ENCODE measurements at regions not wholly inside any gene's neighbourhood (a gene's known extent, or its start where the extent isn't known, plus 50 kb on each side); places are given as distances from the start of the nearest gene placed in this dataset.

GRCh38 chr22:49019737-49020713 is 807.6 kb downstream of the BRD1 start:
- Histone ChIP-seq H3K4me1 (ENCODE audit: control insufficient read depth, insufficient read depth, low read length) (no peaks in the 10 kb centered on the region), H3K4me3 (ENCODE audit: low read depth, low read length) (no peak overlapping the region), H3K27ac (ENCODE audit: extremely low read depth, low read depth, low read length) (no peak overlapping the region), H3K9me3 (ENCODE audit: control insufficient read depth, insufficient read depth, low read depth, low read length) (no peaks in the 10 kb centered on the region), H3K36me3 (ENCODE audit: control insufficient read depth in 2 of 2, insufficient read depth in 1 of 2, low read length in 2 of 2) (no peaks in the 10 kb centered on the region)
- ChIA-PET POLR2A (no interaction called here), CTCF (interaction anchor here (0.6 to 0.8 kb wide), 2 partner anchors 9 to 111 kb away, joined by 3 to 6 read pairs; no protein-coding TSS in a partner anchor)
- TF ChIP-seq RBAK (tag by site-specific recombination; IDR thresholded peaks at IDR 0.05) (no peak), ZNF488 (tag by site-specific recombination; IDR thresholded peaks at IDR 0.05) (no peak), ZBTB17 (tag by site-specific recombination; IDR thresholded peaks at IDR 0.05) (no peak), ZNF660 (tag by site-specific recombination; IDR thresholded peaks at IDR 0.05) (no peak), ZNF624 (tag by site-specific recombination; IDR thresholded peaks at IDR 0.05) (no peak), ZNF311 (tag by site-specific recombination; IDR thresholded peaks at IDR 0.05; ENCODE audit: borderline replicate concordance) (no peak)

- TF ChIP-seq BCL6B (tag by site-specific recombination; IDR thresholded peaks at IDR 0.05) (no peak), ZBTB48 (tag by site-specific recombination; IDR thresholded peaks at IDR 0.05) (no peak)
- ChIA-PET POLR2A (no interaction called here), CTCF (no interaction called here)
- H3K27ac ChIP-seq (ENCODE audit: extremely low read depth, low read depth, low read length), result no peak overlapping the region
- no peaks in the 10 kb centered on the region for H3K36me3 ChIP-seq (ENCODE audit: control insufficient read depth in 2 of 2, insufficient read depth in 1 of 2, low read length in 2 of 2)
- no peaks in the 10 kb centered on the region for H3K9me3 ChIP-seq (ENCODE audit: control insufficient read depth, insufficient read depth, low read depth, low read length)
- no peak overlapping the region for H3K4me3 ChIP-seq (ENCODE audit: low read depth, low read length)
- H3K4me1 ChIP-seq (ENCODE audit: control insufficient read depth, insufficient read depth, low read length), result no peaks in the 10 kb centered on the region
These were observed 809.1 kb downstream of the BRD1 start for GRCh38 chr22:49018601-49019000.

- CTCF ChIA-PET, result interaction anchor here (0.7 kb wide), 1 partner anchor 16 kb away, joined by 4 read pairs; no protein-coding TSS in a partner anchor
- H3K4me3 ChIP-seq (ENCODE audit: low read depth, low read length), result no peak overlapping the region
- no peaks in the 10 kb centered on the region for H3K36me3 ChIP-seq (ENCODE audit: control insufficient read depth in 2 of 2, insufficient read depth in 1 of 2, low read length in 2 of 2)
- no peaks in the 10 kb centered on the region for H3K4me1 ChIP-seq (ENCODE audit: control insufficient read depth, insufficient read depth, low read length)
- POLR2A ChIA-PET, result no interaction called here
- H3K9me3 ChIP-seq (ENCODE audit: control insufficient read depth, insufficient read depth, low read depth, low read length), result no peaks in the 10 kb centered on the region
- H3K27ac ChIP-seq (ENCODE audit: extremely low read depth, low read depth, low read length), result no peak overlapping the region
- TF ChIP-seq ZNF302 (tag by site-specific recombination; IDR thresholded peaks at IDR 0.05; ENCODE audit: low read depth), result no peak
- no peak for TF ChIP-seq ZSCAN4 (tag by site-specific recombination; IDR thresholded peaks at IDR 0.05)
- TF ChIP-seq ZNF26 (tag by site-specific recombination; IDR thresholded peaks at IDR 0.05), result no peak
- no peak for TF ChIP-seq ZXDB (tag by site-specific recombination; IDR thresholded peaks at IDR 0.05)
- TF ChIP-seq ZNF76 (tag by site-specific recombination; IDR thresholded peaks at IDR 0.05; ENCODE audit: borderline replicate concordance, low read depth), result no peak
- no peak for TF ChIP-seq ZNF660 (tag by site-specific recombination; IDR thresholded peaks at IDR 0.05)
- no peak for TF ChIP-seq HOXD13 (CRISPR knock-in tag; IDR thresholded peaks at IDR 0.05; ENCODE audit: borderline replicate concordance)
- TF ChIP-seq ZNF433 (tag by site-specific recombination; IDR thresholded peaks at IDR 0.05; ENCODE audit: low read depth), result no peak
- TF ChIP-seq RBAK (tag by site-specific recombination; IDR thresholded peaks at IDR 0.05), result no peak
- TF ChIP-seq SCRT2 (tag by site-specific recombination; IDR thresholded peaks at IDR 0.05), result no peak
- no peak for TF ChIP-seq ZNF530 (tag by site-specific recombination; IDR thresholded peaks at IDR 0.05; ENCODE audit: low read depth)
- TF ChIP-seq ZNF148 (tag by site-specific recombination; IDR thresholded peaks at IDR 0.05; ENCODE audit: borderline replicate concordance), result no peak
- no peak for TF ChIP-seq ZNF621 (tag by site-specific recombination; IDR thresholded peaks at IDR 0.05)
- no peak for TF ChIP-seq ZNF416 (tag by site-specific recombination; IDR thresholded peaks at IDR 0.05)
- no peak for TF ChIP-seq ZNF555 (tag by site-specific recombination; conservative IDR thresholded peaks at IDR 0.05)
These were observed 810.0 kb downstream of the BRD1 start for GRCh38 chr22:49017482-49018329.
